HL-60 (cell line): ENCODE measurements at regions not wholly inside any gene's neighbourhood (a gene's known extent, or its start where the extent isn't known, plus 50 kb on each side); places are given as distances from the start of the nearest gene placed in this dataset.

ENCODE experiments used
- DNase-seq, 2 experiments: peaks; one replicate each; pipeline ENCODE4 v3.0.0-alpha.2; 2010 to 2020; ENCODE audit warnings: low read depth in 1 of 2, low spot score in 1 of 2
- H3K27ac ChIP-seq: fragments of 250-450 bp; sonication (Bioruptor Pico); replicated peaks from 2 replicates; pipeline ENCODE4 v1.5.1; 2020; ENCODE audit warnings: mild to moderate bottlenecking, moderate library complexity
- H3K27me3 ChIP-seq: fragments of 250-450 bp; sonication (Bioruptor Pico); 2 replicates; pipeline ENCODE4 v1.5.1; 2021; ENCODE audit warnings: mild to moderate bottlenecking, moderate library complexity; ENCODE audit not compliant: insufficient read depth, poor library complexity, severe bottlenecking
- H3K4me3 ChIP-seq: replicated peaks from 2 replicates; pipeline ENCODE4 v1.5.1; 2011; ENCODE audit warnings: mild to moderate bottlenecking, control low read depth, low read length; ENCODE audit not compliant: insufficient read depth
- GABPA ChIP-seq: IDR thresholded peaks from 2 replicates; pipeline ENCODE4 v1.6.1; 2012; ENCODE audit warnings: low read depth
- POLR2AphosphoS5 ChIP-seq: IDR thresholded peaks from 2 replicates; pipeline ENCODE4 v1.6.1; 2012; ENCODE audit warnings: low read depth
- SPI1 ChIP-seq: IDR thresholded peaks from 2 replicates; pipeline ENCODE4 v1.6.1; 2012; ENCODE audit warnings: low read depth, mild to moderate bottlenecking, borderline replicate concordance
- TF ChIP-seq, protein P1 (sequence below): IDR thresholded peaks from one replicate; pipeline ENCODE4 v1.5.1; 2011; ENCODE audit warnings: low read length, control low read depth, inconsistent platforms; ENCODE audit not compliant: insufficient read depth
- TF ChIP-seq, protein P2 (sequence below): IDR thresholded peaks from 2 replicates; pipeline ENCODE4 v1.6.1; 2012; ENCODE audit warnings: low read depth; ENCODE audit not compliant: insufficient replicate concordance

DNA sequence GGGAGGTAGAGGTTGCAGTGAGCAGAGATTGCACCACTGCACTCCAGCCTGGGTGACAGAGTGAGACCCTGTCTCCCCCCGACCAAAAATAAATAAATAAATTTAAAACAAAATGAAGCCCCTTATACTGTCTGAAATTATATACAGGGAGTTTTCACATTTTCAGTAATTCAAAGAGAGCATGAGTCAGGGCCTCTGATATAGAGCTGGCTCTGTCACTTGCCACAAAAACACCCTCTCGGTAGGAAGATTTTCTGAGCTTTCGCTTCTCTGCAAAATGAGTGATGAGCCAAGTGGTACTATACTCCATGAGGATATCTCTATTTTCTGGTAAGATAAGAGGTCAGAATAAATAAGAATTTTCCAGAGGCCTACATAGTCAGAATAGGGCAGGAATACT lies 462.9 kb downstream of the COG6 start:
- no peak for DNase-seq
- TF ChIP-seq, protein P1, sequence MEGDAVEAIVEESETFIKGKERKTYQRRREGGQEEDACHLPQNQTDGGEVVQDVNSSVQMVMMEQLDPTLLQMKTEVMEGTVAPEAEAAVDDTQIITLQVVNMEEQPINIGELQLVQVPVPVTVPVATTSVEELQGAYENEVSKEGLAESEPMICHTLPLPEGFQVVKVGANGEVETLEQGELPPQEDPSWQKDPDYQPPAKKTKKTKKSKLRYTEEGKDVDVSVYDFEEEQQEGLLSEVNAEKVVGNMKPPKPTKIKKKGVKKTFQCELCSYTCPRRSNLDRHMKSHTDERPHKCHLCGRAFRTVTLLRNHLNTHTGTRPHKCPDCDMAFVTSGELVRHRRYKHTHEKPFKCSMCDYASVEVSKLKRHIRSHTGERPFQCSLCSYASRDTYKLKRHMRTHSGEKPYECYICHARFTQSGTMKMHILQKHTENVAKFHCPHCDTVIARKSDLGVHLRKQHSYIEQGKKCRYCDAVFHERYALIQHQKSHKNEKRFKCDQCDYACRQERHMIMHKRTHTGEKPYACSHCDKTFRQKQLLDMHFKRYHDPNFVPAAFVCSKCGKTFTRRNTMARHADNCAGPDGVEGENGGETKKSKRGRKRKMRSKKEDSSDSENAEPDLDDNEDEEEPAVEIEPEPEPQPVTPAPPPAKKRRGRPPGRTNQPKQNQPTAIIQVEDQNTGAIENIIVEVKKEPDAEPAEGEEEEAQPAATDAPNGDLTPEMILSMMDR = no peak
- no peak overlapping the region for H3K4me3 ChIP-seq
- H3K27ac ChIP-seq = no peak overlapping the region
- peaks cover 4% of the 10 kb centered on the region for H3K27me3 ChIP-seq

DNA sequence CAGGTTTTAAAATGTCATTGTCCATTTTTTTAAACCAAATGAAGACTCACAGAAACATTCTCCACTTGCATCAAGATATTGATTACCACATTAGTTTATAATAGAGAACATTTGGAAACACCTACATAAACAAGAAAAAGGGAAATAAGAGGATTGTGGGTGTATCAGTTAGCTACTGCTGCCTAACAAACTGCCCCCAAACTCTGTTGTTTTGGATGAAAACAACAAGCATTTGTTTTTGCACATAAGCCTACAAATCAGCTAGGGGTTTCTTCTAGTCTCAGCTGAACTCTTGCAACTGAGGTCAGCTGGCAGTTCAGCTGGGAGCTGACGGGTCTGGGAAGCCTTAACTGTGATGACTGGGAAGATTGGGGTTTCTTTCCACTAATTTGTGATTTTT lies 464.4 kb downstream of the COG6 start:
- Histone ChIP-seq H3K4me3 (no peak overlapping the region), H3K27ac (no peak overlapping the region), H3K27me3 (peaks cover 2% of the 10 kb centered on the region)
- TF ChIP-seq POLR2AphosphoS5 = no peak
- TF ChIP-seq GABPA = no peak
- TF ChIP-seq, protein P2, sequence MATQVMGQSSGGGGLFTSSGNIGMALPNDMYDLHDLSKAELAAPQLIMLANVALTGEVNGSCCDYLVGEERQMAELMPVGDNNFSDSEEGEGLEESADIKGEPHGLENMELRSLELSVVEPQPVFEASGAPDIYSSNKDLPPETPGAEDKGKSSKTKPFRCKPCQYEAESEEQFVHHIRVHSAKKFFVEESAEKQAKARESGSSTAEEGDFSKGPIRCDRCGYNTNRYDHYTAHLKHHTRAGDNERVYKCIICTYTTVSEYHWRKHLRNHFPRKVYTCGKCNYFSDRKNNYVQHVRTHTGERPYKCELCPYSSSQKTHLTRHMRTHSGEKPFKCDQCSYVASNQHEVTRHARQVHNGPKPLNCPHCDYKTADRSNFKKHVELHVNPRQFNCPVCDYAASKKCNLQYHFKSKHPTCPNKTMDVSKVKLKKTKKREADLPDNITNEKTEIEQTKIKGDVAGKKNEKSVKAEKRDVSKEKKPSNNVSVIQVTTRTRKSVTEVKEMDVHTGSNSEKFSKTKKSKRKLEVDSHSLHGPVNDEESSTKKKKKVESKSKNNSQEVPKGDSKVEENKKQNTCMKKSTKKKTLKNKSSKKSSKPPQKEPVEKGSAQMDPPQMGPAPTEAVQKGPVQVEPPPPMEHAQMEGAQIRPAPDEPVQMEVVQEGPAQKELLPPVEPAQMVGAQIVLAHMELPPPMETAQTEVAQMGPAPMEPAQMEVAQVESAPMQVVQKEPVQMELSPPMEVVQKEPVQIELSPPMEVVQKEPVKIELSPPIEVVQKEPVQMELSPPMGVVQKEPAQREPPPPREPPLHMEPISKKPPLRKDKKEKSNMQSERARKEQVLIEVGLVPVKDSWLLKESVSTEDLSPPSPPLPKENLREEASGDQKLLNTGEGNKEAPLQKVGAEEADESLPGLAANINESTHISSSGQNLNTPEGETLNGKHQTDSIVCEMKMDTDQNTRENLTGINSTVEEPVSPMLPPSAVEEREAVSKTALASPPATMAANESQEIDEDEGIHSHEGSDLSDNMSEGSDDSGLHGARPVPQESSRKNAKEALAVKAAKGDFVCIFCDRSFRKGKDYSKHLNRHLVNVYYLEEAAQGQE = no peak
- no peak for TF ChIP-seq SPI1
- TF ChIP-seq, protein P1 = no peak
- DNase-seq = no peak

DNA sequence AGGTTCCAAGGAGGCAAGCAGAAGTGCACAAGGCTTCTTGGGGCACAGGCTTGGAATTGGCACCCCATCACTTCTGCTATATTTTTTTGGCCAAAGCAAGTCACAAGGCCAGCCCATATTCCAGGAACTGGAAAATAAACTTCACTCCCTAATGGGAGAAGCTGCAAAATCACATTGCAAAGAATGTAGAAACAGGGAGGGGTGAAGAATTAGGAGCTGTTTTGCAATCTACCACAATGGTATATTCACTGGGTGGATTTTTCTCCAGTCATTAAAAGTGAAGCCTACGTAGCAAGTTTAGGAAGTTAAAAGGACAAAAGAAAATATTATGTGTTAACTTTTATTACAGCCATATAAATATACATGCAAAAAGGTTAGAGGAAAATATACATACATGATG lies 464.8 kb downstream of the COG6 start:
- DNase-seq = no peak
- Histone ChIP-seq H3K4me3 (no peak overlapping the region), H3K27ac (no peak overlapping the region), H3K27me3 (no peaks in the 10 kb centered on the region)
- no peak for TF ChIP-seq GABPA
- TF ChIP-seq SPI1 = no peak
- TF ChIP-seq, protein P2 = no peak
- TF ChIP-seq, protein P1 = no peak

DNA sequence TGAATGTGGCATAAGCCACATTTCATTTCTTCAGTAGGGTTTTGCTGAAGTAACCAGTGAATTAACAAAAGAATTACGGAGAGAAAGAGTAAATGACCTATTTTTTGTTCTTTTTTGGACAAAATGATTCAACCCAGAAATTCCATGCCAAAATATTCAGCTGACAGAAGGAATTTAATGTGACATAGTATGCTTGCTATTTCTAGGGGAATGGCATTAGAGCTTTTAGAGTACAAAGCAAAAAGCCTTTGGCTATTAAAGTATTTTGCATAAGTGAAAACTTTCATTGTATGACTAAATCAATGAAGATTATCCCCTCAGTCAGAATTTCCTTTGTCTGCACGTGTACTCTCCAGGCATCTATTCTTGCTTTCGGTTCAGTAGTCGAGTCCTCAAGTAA lies 465.3 kb downstream of the COG6 start:
- DNase-seq = no peak
- Histone ChIP-seq H3K27me3 (no peaks in the 10 kb centered on the region), H3K4me3 (no peak overlapping the region), H3K27ac (no peak overlapping the region)
- TF ChIP-seq, protein P2 = no peak
- TF ChIP-seq POLR2AphosphoS5 (no peak), SPI1 (no peak), GABPA (no peak)
- TF ChIP-seq, protein P1 = no peak
